Nephron (organoid): ENCODE measurements at regions not wholly inside any gene's neighbourhood (a gene's known extent, or its start where the extent isn't known, plus 50 kb on each side); places are given as distances from the start of the nearest gene placed in this dataset.
A peak's percentile ranks its signal among the peaks of the same experiment; 100 is the strongest.

Experiments used
- H3K27ac Mint-ChIP-seq, 3 experiments: 2 replicates each; pipeline ENCODE4 v1.8.0; 2020; ENCODE audit warnings: mixed read lengths in 3 of 3, mild to moderate bottlenecking in 2 of 3, moderate library complexity in 1 of 3
- H3K27me3 Mint-ChIP-seq: 2 replicates; pipeline ENCODE4 v1.8.0; 2021; ENCODE audit warnings: low read depth, mild to moderate bottlenecking, moderate library complexity, mixed read lengths
- H3K36me3 Mint-ChIP-seq: 2 replicates; pipeline ENCODE4 v1.8.0; 2020; ENCODE audit warnings: low read depth, mixed read lengths
- H3K4me1 Mint-ChIP-seq: 2 replicates; pipeline ENCODE4 v1.8.0; 2020; ENCODE audit warnings: mixed read lengths
- H3K4me3 Mint-ChIP-seq, 3 experiments: 2 replicates each; pipeline ENCODE4 v1.8.0; 2020; ENCODE audit warnings: mild to moderate bottlenecking in 3 of 3, mixed read lengths in 3 of 3, moderate library complexity in 2 of 3
- H3K9me3 Mint-ChIP-seq: 2 replicates; pipeline ENCODE4 v1.8.0; 2020; ENCODE audit warnings: mixed read lengths
- TF ChIP-seq, protein P1 (sequence below), 3 experiments: fragments of 200-600 bp; sonication (generic); IDR thresholded peaks; one replicate each; pipeline ENCODE4 v1.5.0; 2021; ENCODE audit warnings: antibody characterized with exemption in 3 of 3; ENCODE audit not compliant: unreplicated experiment in 3 of 3

DNA sequence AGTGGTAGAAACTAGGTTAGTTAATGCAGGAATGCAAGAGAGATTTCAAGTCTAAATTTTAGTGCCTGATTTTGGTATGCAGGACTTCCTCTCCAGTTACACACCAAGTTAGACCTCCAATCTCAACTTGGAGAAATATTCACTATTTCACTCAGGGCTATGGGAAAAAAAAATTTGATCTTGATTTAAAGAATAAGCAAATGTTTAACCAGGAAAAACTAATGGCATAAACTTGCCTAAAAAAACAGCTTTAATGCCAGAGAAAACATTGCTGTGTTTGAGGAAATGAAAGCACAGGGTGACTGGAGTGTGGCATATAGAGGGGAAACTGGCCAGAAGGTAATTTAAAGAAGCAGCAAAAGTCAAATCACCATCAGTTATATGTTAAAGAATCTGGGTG, 575.4 kb upstream of the LRRC4C start:
- H3K27ac Mint-ChIP-seq, result peak overlapping the region; percentile 4 to 29 (median 27)

GRCh38 chr11:42036201-42036600, 576.7 kb upstream of the LRRC4C start:
- H3K4me3 Mint-ChIP-seq, result no peak overlapping the region
- no peaks in the 10 kb centered on the region for H3K9me3 Mint-ChIP-seq

More for the DNA sequence above, 575.4 kb upstream of the LRRC4C start:
- peaks cover 6% of the 10 kb centered on the region for H3K4me1 Mint-ChIP-seq
- H3K4me3 Mint-ChIP-seq, result no peak overlapping the region
- no peaks in the 10 kb centered on the region for H3K9me3 Mint-ChIP-seq
- H3K36me3 Mint-ChIP-seq, result no peaks in the 10 kb centered on the region
- TF ChIP-seq, protein P1, sequence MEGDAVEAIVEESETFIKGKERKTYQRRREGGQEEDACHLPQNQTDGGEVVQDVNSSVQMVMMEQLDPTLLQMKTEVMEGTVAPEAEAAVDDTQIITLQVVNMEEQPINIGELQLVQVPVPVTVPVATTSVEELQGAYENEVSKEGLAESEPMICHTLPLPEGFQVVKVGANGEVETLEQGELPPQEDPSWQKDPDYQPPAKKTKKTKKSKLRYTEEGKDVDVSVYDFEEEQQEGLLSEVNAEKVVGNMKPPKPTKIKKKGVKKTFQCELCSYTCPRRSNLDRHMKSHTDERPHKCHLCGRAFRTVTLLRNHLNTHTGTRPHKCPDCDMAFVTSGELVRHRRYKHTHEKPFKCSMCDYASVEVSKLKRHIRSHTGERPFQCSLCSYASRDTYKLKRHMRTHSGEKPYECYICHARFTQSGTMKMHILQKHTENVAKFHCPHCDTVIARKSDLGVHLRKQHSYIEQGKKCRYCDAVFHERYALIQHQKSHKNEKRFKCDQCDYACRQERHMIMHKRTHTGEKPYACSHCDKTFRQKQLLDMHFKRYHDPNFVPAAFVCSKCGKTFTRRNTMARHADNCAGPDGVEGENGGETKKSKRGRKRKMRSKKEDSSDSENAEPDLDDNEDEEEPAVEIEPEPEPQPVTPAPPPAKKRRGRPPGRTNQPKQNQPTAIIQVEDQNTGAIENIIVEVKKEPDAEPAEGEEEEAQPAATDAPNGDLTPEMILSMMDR (IDR thresholded peaks at IDR 0.05; ENCODE audit: unreplicated experiment in 3 of 3), result no peak
- H3K27me3 Mint-ChIP-seq, result no peaks in the 10 kb centered on the region

GRCh38 chr11:42043312-42043711, 583.9 kb upstream of the LRRC4C start:
- TF ChIP-seq, protein P1 (IDR thresholded peaks at IDR 0.05; ENCODE audit: unreplicated experiment in 3 of 3), result no peak
- H3K4me1 Mint-ChIP-seq, result peaks cover 9% of the 10 kb centered on the region
- peaks cover 5% of the 10 kb centered on the region for H3K27me3 Mint-ChIP-seq
- H3K27ac Mint-ChIP-seq, result no peak overlapping the region
- H3K36me3 Mint-ChIP-seq, result no peaks in the 10 kb centered on the region
- no peak overlapping the region for H3K4me3 Mint-ChIP-seq
- H3K9me3 Mint-ChIP-seq, result no peaks in the 10 kb centered on the region

More at GRCh38 chr11:42036201-42036600, 576.7 kb upstream of the LRRC4C start:
- Mint-ChIP-seq H3K27ac (no peak overlapping the region), H3K36me3 (no peaks in the 10 kb centered on the region), H3K27me3 (no peaks in the 10 kb centered on the region), H3K4me1 (peaks cover 6% of the 10 kb centered on the region)
- TF ChIP-seq, protein P1 (IDR thresholded peaks at IDR 0.05; ENCODE audit: unreplicated experiment in 3 of 3), result no peak

- H3K4me1 Mint-ChIP-seq, result peaks cover 9% of the 10 kb centered on the region
- H3K36me3 Mint-ChIP-seq, result no peaks in the 10 kb centered on the region
- peak overlapping the region in 1 of 3 experiments; percentile 34 for H3K27ac Mint-ChIP-seq
- no peak overlapping the region for H3K4me3 Mint-ChIP-seq
- H3K27me3 Mint-ChIP-seq, result peaks cover 5% of the 10 kb centered on the region
- H3K9me3 Mint-ChIP-seq, result no peaks in the 10 kb centered on the region
- TF ChIP-seq, protein P1 (IDR thresholded peaks at IDR 0.05; ENCODE audit: unreplicated experiment in 3 of 3), result no peak
These were observed 588.4 kb upstream of the LRRC4C start for GRCh38 chr11:42047637-42048555.

DNA sequence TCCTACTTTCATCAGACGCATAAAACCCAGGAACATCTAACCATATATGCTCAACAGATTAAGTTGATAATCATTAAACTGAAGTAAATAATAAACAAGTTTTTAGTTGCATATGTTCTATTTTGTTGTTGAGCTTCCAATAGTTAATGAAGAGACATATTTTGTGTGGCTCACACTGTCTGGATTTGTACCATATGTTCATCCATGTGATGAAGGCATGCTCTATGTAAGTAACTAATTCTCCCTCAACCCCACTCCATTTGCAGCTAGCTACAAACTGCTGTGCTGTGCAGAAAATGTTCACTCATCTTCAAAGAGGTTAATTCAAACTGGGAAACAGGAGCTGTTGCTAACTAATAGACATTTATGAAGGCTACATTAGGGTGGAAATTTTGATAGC, 589.7 kb upstream of the LRRC4C start:
- no peak overlapping the region for H3K27ac Mint-ChIP-seq
- TF ChIP-seq, protein P1 (IDR thresholded peaks at IDR 0.05; ENCODE audit: unreplicated experiment in 3 of 3), result no peak
- H3K4me1 Mint-ChIP-seq, result peaks cover 9% of the 10 kb centered on the region
- H3K27me3 Mint-ChIP-seq, result peaks cover 5% of the 10 kb centered on the region
- no peaks in the 10 kb centered on the region for H3K9me3 Mint-ChIP-seq
- no peaks in the 10 kb centered on the region for H3K36me3 Mint-ChIP-seq
- H3K4me3 Mint-ChIP-seq, result no peak overlapping the region
